ENCODE measurements at regions not wholly inside any gene's neighbourhood (a gene's known extent, or its start where the extent isn't known, plus 50 kb on each side); places are given as distances from the start of the nearest gene placed in this dataset.
A peak's percentile ranks its signal among the peaks of the same experiment; 100 is the strongest.
"Not testable (repeated sequence)": the region's sequence is repeated elsewhere in the genome, so short reads cannot be mapped to it uniquely, and the experiment has no call there.

DNA sequence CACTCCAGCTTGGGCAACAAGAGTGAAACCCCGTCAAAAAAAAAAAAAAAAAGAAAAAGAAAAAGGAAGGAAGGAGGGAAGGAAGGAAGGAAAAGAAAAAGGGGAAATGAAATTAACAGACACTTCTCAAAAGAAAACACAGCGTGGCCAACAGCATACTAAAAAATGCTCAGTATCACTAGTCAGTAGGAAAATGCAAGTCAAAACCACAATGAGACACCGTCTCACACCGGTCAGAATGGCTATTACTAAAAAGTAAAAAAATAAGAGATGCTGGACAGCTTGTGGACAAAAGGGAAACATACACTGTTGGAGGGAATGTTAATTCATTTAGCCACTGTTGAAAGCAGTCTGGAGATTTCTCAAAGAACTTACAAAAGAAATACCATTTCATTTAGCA is 369.5 kb upstream of the BRINP3 start:
- no peak for DNase-seq

DNA sequence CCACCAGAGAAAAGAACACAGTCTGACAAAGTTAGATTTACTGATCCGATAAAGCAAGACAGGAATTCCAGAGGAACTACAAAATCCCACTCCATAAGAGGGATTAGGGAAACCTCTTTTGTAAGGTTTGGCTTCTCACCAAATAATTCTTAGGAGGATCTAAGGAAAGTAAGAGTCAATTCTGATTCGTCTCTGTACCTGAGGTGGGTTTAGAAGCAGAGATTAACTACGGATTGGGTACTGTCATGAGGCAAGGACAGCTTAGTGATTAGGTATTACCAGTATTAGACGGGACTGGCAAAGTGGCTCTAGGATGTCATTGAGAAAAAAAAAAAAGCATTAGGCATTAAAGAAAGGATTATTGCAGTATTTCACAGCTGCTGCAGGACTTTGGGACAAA is 371.7 kb upstream of the BRINP3 start:
- no peak for DNase-seq

DNA sequence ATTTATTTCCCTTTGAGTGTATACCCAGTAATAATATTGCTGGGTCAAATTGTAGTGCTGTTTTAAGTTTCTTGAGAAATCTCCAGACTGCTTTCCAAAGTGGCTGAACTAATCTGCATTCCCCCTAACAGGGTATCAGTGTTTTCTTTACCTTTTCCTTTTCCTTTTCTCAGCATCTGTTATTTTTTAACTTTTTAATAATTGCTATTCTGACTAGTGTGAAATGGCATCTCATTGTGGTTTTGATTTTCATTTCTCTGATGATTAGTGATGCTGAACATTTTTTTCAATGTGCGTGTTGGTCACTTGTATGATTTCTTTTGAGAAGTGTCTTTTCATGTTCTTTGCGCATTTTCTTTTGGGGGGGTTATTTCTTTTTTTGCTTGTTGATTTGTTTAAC is 374.9 kb upstream of the BRINP3 start:
- no peak for DNase-seq

DNA sequence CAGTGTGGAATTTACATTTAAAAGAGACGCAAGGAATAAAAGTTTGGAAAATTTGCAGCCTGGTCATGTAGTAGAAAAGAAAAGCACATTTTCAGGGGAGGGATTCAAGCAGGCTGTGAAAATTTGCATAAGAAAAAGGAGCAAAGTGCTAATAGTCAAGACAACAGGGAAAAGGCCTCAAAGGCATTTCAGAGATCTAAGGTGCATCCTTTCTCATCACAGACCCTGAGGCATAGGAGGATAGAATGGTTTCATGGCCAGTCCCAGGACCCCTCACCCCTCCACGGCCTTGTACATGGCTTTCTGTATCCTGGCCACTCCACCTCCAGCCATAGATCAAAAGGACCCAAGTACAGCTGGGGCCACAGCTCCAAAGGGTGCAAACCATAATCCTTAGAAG is 380.5 kb upstream of the BRINP3 start:
- DNase-seq, result no peak

DNA sequence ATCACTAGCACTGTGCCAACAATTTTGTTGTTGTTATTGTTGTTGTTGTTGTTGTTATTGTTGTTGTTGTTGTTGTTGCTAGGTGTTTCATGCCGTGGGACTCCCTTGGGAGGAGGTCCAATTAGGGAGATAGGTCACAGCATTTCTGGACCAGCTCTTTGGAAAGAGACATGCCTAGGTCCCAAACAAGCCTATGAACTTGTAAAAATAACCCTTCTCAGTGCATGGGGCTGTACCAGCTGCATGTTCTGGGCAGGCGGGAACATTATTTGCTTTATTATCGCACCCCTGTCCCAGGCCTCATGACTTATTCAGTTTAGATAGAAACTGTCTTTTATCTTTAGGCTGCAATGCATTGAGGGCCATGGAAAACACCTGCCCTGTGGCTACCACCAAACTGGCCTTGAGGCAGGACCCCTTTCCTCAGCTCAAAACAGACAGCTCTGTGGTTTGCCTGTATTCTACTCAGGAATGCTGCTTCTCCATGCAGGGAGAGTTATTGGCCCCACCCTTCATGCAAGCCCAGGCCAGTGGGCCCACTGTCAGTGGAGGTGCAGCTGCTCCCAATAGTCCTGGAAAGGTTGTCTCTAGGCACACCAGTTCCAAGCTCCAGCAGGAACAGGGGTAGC is 386.5 kb upstream of the BRINP3 start:
- DNase-seq, result no peak

DNA sequence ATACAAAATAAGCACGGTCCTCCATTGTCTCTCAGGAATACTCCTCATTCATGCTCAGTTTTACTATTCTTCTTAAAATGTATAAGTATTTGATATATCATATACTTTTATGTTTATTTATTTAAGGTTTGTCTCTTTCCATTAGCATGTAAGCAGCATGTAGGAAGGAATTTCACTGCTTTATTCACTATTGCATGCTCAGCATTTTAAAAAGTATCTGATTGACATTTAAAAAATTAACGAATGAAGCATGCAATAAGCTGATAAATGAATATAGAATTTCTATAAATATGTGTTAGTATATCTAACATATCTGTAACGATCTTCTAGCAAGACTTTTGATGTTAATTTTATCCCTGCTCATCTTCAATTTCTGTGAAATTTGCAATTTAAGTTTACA is 402.7 kb upstream of the BRINP3 start:
- DNase-seq, result no peak

DNA sequence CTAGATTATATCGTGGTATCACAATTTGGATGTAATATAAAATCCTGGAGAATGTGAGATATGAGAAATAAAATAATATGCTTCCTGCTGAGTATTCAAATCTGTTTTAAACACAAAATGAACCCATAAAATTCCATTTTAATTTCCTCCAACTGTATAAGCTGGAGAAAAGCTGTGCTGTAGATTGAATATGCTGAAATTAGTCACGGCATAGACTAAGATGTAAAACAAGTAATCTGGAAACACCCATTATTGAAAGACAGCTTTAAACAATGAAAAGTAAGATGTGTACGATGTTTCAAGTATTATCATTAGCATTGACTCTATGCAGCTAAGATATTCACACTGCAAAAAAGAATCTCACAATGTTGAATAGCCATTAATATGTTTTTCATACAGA is 403.4 kb upstream of the BRINP3 start:
- DNase-seq, result no peak

DNA sequence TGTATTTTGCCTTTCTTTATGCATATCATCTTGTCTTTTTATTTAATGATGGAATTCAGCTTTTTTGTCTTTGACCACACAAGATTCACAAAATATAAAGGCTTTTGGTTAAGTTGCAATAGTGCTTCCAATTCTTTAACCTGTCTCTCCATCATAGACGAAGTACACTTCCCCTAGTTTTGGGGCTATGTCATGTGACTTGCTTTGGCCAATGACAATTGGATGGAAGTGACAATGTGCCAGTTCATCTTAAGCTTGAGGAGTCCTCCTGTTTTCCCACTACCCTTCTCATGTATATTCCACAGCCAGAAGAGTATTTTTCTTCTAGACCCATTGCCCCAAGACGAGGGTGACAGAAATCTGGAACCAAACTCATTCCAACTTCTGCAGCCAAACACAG is 419.6 kb upstream of the BRINP3 start:
- no peak for DNase-seq

DNA sequence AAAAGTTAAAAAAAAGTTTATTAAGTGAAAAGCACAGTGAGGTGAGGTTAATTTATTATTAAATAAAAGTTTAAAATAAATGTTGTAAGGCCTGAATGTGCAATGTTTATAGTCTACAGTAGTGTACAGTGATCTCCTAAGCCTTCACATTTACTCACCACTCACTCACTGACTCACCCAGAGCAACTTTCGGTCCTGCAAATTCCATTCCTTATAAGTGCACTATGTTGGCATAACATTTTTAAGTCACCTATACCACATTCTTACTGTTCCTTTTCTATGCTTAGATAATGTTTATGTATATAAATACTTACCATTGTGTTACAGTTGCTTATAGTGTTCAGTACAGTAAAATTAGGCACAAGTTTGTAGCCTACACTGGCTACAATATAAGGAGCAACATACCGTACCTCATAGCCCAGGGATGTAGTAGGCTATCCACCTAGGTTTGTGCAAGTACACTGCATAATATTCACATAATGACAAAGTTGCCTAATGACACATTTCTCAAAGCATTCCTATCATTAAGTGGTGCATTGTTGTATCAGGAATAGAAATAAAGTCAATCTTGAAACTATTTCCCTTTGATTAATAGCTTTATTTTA is 426.5 kb upstream of the BRINP3 start:
- peak; percentile 3 for DNase-seq

DNA sequence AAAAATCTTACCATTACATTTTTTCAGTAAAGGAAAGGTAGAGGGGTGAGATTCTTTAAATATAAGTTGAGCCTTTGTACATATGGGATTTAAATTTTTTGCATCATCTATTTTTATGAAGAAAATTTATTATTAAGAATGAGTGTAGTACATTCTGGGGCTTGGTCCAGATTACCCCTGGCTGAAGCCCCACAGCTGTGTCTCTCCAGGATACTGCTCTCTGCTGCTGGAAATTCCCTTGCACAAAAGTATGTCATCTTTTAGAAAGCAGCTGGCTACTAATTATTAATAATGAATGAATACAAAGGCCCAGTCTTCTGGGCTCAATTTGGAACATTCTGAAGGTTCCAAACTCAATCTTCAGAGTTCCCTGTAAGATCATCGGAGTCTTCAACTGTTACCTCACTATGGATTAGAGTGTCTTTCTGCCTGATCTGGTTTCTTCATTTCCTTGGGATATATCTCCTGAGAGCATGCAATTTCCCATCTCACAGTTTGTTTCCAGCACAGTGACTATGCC is 428.6 kb upstream of the BRINP3 start:
- no peak for DNase-seq

DNA sequence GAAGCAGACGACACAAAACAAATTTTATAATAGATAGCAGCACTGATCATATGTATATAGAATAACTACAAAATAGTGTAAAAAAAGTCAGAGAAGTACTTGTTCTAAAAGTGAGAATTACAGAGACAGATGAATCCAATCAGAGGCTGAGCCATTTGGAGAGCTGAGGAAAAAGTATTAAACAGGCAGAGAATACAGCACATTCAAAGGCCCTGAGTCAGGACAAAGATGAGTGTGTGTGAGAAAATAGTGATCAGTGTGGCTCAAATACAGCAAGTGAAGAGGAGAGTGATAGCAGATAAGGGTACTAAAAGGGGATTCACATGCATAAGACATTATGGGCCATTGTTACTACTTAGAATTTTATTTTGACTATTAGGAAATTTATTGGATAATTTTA is 430.6 kb upstream of the BRINP3 start:
- no peak for DNase-seq

DNA sequence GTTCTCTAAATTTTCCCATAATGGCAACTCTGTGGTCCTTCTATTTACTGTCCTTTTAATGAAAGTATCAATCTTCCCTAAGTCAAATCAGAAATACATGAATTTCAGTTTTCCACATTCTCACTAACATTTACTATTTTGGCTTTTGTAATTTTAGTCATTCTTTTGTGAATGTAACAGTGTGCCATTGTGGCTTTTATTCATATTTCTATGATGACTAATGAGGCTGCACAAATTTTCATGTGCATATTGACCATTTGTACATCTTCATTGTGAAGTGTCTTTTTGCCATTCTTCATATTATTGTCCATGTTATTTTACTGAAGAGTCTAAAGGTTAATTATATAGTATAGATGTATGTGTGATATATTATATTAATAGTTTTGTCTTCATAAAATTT is 431.0 kb upstream of the BRINP3 start:
- no peak for DNase-seq

DNA sequence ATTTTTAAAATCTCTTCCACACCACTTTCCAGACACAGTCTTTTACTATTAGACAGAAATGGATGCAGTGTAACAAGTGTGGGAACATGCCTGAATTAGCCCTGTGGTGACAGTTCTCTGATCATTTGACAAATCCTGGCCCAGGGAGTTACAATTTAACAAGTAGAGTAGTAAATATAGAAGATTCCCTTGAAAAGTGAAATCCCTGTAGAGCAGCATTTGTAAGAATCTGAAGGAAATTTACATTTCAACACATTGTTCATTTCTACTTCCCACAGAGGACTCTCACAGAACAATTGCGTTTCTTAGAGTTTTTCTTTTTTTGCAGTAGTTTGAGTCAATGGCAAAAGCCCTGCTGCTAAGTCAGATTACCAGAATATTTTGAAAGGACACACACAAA is 458.3 kb upstream of the BRINP3 start:
- DNase-seq, result no peak

DNA sequence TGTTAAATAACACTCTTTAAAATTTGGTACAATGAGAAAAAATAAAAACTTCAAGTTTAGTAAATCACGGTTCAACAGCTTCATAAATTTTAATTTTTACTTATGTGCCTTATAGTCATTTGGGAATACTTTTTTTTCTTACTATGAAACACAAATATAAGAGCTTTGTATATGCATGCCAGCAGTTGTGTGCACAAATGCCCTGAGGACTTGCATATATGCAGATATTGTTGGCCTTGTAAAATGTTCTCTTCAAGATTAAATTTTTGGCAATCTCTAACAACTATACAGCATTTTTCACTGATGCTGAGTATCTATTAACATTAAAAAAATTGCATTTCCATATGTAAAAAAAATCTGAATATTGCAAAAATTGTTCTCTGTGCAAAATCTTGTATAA is 458.7 kb upstream of the BRINP3 start:
- no peak for DNase-seq

DNA sequence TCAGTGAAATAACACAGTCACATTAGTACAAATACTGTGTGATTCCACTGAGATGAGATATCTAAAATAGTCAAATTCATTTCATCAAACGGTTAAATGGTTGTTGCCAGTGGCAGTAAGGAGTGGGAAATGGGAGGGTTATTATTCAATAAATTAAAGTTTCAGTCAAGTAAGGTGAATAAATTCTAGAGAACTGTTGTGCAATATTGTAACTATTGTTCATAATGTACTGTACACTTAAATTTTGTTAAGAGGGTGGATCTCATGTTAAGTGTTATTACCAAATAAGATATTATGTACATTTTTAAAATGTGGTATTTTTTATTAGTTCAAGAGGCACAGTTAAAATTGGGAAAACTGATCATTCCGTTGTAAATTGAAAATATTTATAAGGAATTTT is 463.3 kb upstream of the BRINP3 start:
- no peak for DNase-seq

DNA sequence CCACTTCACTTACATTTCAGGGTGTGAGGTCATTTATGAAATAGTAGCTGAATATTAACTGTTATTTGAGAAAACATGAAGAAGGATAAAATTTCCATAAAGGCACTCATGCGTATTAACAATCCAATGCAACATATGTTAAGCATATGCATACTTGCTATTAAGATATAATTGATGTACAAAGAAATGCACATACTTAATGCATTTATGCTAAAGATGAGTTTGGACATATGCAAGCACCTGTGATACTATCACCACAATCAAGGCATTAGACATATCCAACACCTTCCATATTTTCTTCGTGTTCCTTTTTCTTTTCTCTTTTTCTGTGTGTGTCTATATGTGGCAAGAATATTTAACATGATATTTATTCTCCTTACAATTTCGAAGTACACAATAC is 464.8 kb upstream of the BRINP3 start:
- DNase-seq, result no peak

DNA sequence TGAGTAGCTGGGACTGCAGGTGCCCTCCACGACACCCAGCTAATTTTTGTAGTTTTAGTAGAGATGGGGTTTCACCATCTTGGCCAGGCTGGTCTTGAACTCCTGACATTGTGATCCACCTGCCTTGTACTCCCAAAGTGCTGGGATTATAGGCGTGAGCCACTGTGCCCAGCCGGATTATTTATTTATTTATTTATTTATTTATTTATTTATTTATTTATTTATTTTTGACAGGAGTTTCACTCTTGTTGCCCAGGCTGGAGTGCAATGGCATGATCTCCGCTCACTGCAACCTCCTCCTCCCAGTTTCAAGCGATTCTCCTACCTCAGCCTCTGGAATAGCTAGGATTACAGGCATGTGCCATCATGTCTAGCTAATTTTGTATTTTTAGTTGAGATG is 466.1 kb upstream of the BRINP3 start:
- DNase-seq, result not testable (repeated sequence)

DNA sequence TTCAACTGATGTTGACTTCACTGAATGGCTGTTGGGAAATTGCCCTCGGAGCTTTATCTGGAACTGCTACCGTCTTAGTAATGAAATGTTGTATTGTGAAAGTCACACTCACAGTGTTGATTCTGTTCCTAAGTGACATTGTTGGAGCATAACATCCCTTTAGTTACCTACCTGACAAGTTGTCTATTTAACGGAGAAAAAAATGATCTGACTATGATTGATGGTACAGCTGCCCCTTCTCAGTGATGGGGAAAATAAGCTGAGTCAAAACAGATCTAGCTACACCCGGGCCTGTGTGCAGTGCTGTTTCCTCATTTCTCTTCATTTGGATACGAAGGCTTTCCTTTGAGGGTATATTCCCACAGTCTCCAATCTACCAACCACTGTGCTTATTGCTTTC is 472.3 kb upstream of the BRINP3 start:
- DNase-seq, result no peak

DNA sequence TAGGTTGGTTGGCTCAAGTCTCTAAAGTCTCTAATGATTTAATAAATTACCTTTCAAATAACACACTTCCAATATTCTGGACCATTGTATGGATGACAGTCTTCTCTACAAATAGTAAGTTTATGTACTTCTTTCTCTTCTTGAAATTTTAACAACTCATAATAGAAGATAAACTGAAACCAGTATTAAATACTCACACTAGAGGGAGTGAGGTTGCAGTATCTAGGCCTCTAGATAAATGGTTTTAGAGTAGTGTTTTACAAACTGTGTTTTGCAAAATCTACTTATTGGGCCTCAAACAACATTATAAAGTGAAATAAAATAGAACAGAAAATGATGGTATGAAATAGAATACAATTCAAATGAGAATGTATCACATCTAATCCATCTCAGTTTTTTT is 479.9 kb upstream of the BRINP3 start:
- no peak for DNase-seq

DNA sequence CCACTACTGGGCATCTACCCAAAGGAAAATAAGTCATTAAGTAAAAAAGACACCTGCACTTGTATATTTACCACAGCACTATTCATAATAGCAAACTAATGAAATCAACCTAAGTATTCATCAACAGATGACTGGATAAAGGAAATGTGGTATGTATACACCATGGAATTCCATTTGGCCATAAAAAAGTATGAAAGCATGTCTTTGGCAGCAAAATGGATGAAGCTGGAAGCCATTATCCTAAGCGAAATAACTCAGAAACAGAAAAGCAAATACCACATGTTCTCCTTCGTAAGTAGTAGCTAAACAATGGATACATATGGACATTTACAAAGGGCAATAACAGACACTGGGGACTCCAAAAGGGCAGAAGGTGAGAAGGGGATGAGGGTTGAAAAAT is 485.7 kb upstream of the BRINP3 start:
- no peak for DNase-seq

DNA sequence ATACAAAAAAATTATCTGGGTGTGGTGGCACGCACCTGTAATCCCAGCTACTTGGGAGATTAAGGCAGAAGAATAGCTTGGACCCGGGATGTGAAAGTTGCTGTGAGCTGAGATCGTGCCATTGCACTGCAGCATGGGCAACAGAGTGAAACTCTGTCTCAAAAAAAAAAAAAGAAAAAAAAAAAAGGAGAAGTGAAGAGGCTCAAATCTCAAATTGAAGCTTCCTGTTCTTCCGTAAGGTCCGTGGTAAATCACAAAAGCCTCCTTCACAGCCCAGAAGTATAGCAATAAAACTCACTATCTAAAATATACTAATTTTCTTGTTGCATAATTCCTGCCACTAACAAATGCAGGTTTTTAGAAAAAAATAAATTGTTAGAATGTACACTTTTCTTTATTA is 498.2 kb upstream of the BRINP3 start:
- no peak for DNase-seq

DNA sequence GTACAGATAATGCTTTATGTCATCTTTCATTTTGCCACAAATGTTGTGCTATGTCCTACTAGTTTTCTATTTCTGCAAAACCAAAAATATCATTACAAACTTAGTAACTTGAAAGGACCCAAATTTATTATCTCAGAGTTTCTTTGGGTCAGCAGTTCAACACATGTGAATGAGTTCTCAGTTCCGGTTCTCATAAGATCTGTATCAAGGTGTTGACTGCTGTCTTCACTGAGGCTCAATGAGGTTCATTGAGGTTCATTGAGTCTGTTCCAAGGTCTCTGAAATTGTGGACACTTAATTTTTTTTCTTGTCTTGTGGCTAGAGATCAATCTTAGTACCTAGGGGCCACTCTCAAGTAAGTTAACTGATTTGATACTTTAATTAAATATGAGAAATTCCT is 525.1 kb upstream of the BRINP3 start:
- no peak for DNase-seq

DNA sequence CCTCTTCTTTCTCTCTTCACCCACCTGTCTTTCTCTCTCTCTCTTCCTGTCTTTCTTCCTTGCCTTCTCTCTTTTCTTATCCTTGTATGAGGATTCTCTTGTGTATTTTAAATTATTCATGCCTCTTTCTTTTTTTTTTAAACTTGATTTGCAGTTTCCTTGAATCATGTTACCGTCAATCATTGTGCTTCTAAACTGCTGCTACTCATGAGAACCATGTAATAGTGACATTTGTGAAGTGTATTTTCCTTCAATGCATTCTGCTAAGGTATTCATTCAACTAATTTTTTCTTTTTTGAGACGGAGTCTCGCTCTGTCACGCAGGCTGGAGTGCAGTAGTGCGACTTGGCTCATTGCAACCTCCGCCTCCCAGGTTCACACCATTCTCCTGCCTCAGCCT is 539.1 kb upstream of the BRINP3 start:
- no peak for DNase-seq

DNA sequence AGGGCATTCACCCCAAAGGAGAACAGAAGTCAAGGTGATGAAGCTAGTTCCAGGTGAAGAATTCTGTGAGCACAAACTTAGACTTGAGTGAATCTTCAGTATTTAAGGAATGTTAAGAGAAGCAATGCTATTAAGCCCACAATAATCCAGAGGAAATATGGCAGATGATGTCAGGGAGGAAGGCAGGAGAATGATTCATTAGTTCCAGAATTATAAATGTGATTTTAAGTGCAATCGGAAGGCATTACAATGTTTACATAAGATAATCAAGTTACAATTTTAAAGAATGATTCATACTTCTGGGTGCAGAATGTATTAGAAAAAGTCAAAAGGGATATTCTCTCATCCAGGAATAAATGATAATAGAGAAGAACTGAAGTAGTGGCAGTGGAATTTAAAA is 545.2 kb upstream of the BRINP3 start:
- DNase-seq, result peak; percentile 79
